ENCODE measurements at regions not wholly inside any gene's neighbourhood (a gene's known extent, or its start where the extent isn't known, plus 50 kb on each side); places are given as distances from the start of the nearest gene placed in this dataset.

DNA sequence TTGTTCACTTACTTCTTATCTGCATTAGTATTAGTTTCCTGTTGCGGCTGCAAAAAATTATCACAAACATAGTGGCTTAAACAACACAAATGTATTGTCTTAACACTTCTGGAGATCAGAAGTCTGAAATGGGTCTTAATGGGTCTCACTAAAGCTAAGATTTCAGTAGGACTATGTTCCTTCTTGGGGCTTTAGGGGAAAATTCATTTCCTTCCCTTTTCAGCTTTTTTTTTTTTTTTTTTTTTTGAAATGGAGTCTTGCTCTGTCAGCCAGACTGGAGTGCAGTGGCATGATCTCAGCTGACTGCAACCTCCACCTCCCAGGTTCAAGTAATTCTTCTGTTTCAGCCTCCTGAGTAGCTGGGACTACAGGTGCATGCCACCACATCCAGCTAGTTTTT lies 78.1 kb upstream of the KLF3 start:
- H3K27ac ChIP-seq, result no peak overlapping the region
- H3K4me3 ChIP-seq (ENCODE audit: low read depth, low read length), result no peak overlapping the region
- no peak overlapping the region for H3K9ac ChIP-seq
- no peak overlapping the region for H3K4me2 ChIP-seq (ENCODE audit: low read length)
- H3K4me1 ChIP-seq, result no peaks in the 10 kb centered on the region
- no peaks in the 10 kb centered on the region for H3K36me3 ChIP-seq (ENCODE audit: control insufficient read depth, insufficient read depth, low read length)
- TF ChIP-seq CTCF (IDR thresholded peaks at IDR 0.05), result no peak
- no peaks in the 10 kb centered on the region for H3K27me3 ChIP-seq (ENCODE audit: control insufficient read depth, insufficient read depth, low read length)
- no peaks in the 10 kb centered on the region for H3K79me2 ChIP-seq
- H3K9me3 ChIP-seq (ENCODE audit: control insufficient read depth, low read length), result no peaks in the 10 kb centered on the region
- H2AFZ ChIP-seq, result no peak overlapping the region

- no peaks in the 10 kb centered on the region for H3K36me3 ChIP-seq (ENCODE audit: control insufficient read depth, insufficient read depth, low read length)
- no peaks in the 10 kb centered on the region for H3K4me1 ChIP-seq
- no peak overlapping the region for H3K4me3 ChIP-seq (ENCODE audit: low read depth, low read length)
- no peak for TF ChIP-seq CTCF (IDR thresholded peaks at IDR 0.05)
- H3K79me2 ChIP-seq, result no peaks in the 10 kb centered on the region
- H3K9ac ChIP-seq, result no peak overlapping the region
- H2AFZ ChIP-seq, result no peak overlapping the region
- no peak overlapping the region for H3K27ac ChIP-seq
- H3K4me2 ChIP-seq (ENCODE audit: low read length), result no peak overlapping the region
- no peaks in the 10 kb centered on the region for H3K9me3 ChIP-seq (ENCODE audit: control insufficient read depth, low read length)
- no peaks in the 10 kb centered on the region for H3K27me3 ChIP-seq (ENCODE audit: control insufficient read depth, insufficient read depth, low read length)
Observed at GRCh38 chr4:38587106-38587505, 76.9 kb upstream of the KLF3 start.

GRCh38 chr4:38590046-38590445 lies 74.0 kb upstream of the KLF3 start:
- Histone ChIP-seq H3K4me1 (no peaks in the 10 kb centered on the region), H3K4me3 (ENCODE audit: low read depth, low read length) (no peak overlapping the region), H3K27me3 (ENCODE audit: control insufficient read depth, insufficient read depth, low read length) (no peaks in the 10 kb centered on the region), H3K9me3 (ENCODE audit: control insufficient read depth, low read length) (no peaks in the 10 kb centered on the region), H3K79me2 (no peaks in the 10 kb centered on the region), H3K36me3 (ENCODE audit: control insufficient read depth, insufficient read depth, low read length) (no peaks in the 10 kb centered on the region), H3K4me2 (ENCODE audit: low read length) (no peak overlapping the region), H3K9ac (no peak overlapping the region), H3K27ac (no peak overlapping the region), H2AFZ (no peak overlapping the region)
- TF ChIP-seq CTCF (IDR thresholded peaks at IDR 0.05), result no peak

- Histone ChIP-seq H3K27ac (no peak overlapping the region), H3K27me3 (ENCODE audit: control insufficient read depth, insufficient read depth, low read length) (no peaks in the 10 kb centered on the region)
Observed at GRCh38 chr4:38591617-38592337, 72.2 kb upstream of the KLF3 start.

More at GRCh38 chr4:38591617-38592337, 72.2 kb upstream of the KLF3 start:
- H3K4me2 ChIP-seq (ENCODE audit: low read length), result no peak overlapping the region
- H3K36me3 ChIP-seq (ENCODE audit: control insufficient read depth, insufficient read depth, low read length), result no peaks in the 10 kb centered on the region
- TF ChIP-seq CTCF (IDR thresholded peaks at IDR 0.05), result no peak
- H3K79me2 ChIP-seq, result no peaks in the 10 kb centered on the region
- H3K4me1 ChIP-seq, result no peaks in the 10 kb centered on the region
- H3K9ac ChIP-seq, result no peak overlapping the region
- H2AFZ ChIP-seq, result no peak overlapping the region
- no peaks in the 10 kb centered on the region for H3K9me3 ChIP-seq (ENCODE audit: control insufficient read depth, low read length)
- no peak overlapping the region for H3K4me3 ChIP-seq (ENCODE audit: low read depth, low read length)
